ENCODE measurements at regions not wholly inside any gene's neighbourhood (a gene's known extent, or its start where the extent isn't known, plus 50 kb on each side); places are given as distances from the start of the nearest gene placed in this dataset.

- POLR2A ChIA-PET: no interaction called here
- Histone ChIP-seq H3K27ac (ENCODE audit: insufficient read depth, low read depth, low read length) (no peak overlapping the region), H3K4me1 (ENCODE audit: control insufficient read depth, extremely low read depth, insufficient read depth, low read length) (peaks cover 8% of the 10 kb centered on the region), H3K27me3 (ENCODE audit: control insufficient read depth in 2 of 2, insufficient read depth in 2 of 2, low read length in 2 of 2) (peaks cover 3 to 9% of the 10 kb centered on the region in 2 experiments), H3K36me3 (ENCODE audit: control insufficient read depth in 2 of 2, extremely low read depth in 1 of 2, insufficient read depth in 2 of 2, low read length in 2 of 2) (no peaks in the 10 kb centered on the region), H3K9me1 (replicated peaks; ENCODE audit: control insufficient read depth, extremely low read depth, insufficient read depth, low read length) (no peaks in the 10 kb centered on the region), H3K9ac (replicated peaks; ENCODE audit: extremely low read depth, insufficient read depth, low read length) (no peak overlapping the region), H3K4me2 (ENCODE audit: insufficient read depth, low read length) (no peak overlapping the region), H2AFZ (ENCODE audit: low read depth, low read length) (no peak overlapping the region), H3K79me2 (ENCODE audit: control insufficient read depth, insufficient read depth, low read length) (no peaks in the 10 kb centered on the region), H3K9me3 (replicated peaks; ENCODE audit: control insufficient read depth, insufficient read depth, low read length) (no peaks in the 10 kb centered on the region), H4K20me1 (replicated peaks; ENCODE audit: control insufficient read depth, extremely low read depth, insufficient read depth, low read length) (no peaks in the 10 kb centered on the region), H3K4me3 (replicated peaks in 1 of 3; ENCODE audit: insufficient read depth in 1 of 3, low read depth in 1 of 3, low read length in 3 of 3) (no peak overlapping the region)
- CTCF ChIA-PET: interaction anchor here (0.7 to 2.3 kb wide), 4 partner anchors 10 to 232 kb away, joined by 3 to 21 read pairs (median 4); no protein-coding TSS in a partner anchor
- intact Hi-C loops (cut with micrococcal nuclease): no loop called here
- no TSS peak for BruUV-seq (replicated peaks)
- TF ChIP-seq GATA2 (IDR thresholded peaks at IDR 0.05; ENCODE audit: insufficient read depth, insufficient read length, low read depth, low read length) (no peak), EZH2 (IDR thresholded peaks at IDR 0.05; ENCODE audit: borderline replicate concordance, low read depth, low read length, severe bottlenecking) (peak; percentile 53)
- dilution Hi-C loops (cut with MboI; ENCODE audit: extremely low pct_ligation_motif_present, low sequenced_read_pairs): loop anchor here (25.0 kb wide), 1 partner anchor 261 kb away; no protein-coding TSS in a partner anchor
- FAIRE-seq: no peak
- DNase-seq (ENCODE audit: low read depth, low spot score): no peak
Observed at GRCh38 chr14:100673085-100673806, 53.4 kb upstream of the DLK1 start.

DNA sequence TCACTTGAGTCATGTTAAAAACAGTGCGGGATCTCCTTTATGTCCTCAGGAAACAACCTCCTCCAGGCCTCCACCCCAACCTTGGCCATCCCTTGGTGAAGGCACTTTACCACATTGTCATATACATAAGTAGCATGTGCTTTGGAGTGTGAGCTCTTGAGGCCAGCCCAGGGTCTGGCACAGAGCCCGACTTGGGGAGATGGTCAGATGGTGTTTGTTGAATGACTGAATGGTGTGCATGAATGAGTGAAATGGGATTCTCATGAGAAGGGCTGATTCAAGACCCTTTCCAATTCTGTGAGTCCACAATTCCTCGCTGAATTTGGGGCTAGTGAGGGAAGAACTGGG is 52.9 kb upstream of the DLK1 start:
- BruUV-seq (replicated peaks): no TSS peak
- no peak overlapping the region for H3K27ac ChIP-seq (ENCODE audit: insufficient read depth, low read depth, low read length)
- H3K4me2 ChIP-seq (ENCODE audit: insufficient read depth, low read length): no peak overlapping the region
- no peak overlapping the region for H2AFZ ChIP-seq (ENCODE audit: low read depth, low read length)
- H3K9me3 ChIP-seq (replicated peaks; ENCODE audit: control insufficient read depth, insufficient read depth, low read length): no peaks in the 10 kb centered on the region
- no peaks in the 10 kb centered on the region for H4K20me1 ChIP-seq (replicated peaks; ENCODE audit: control insufficient read depth, extremely low read depth, insufficient read depth, low read length)
- H3K36me3 ChIP-seq (ENCODE audit: control insufficient read depth in 2 of 2, extremely low read depth in 1 of 2, insufficient read depth in 2 of 2, low read length in 2 of 2): no peaks in the 10 kb centered on the region
- H3K27me3 ChIP-seq (ENCODE audit: control insufficient read depth in 2 of 2, insufficient read depth in 2 of 2, low read length in 2 of 2): peaks cover 3 to 9% of the 10 kb centered on the region in 2 experiments
- CTCF ChIA-PET: interaction anchor here (0.7 to 2.3 kb wide), 3 partner anchors 11 to 232 kb away, joined by 3 to 21 read pairs (median 4); no protein-coding TSS in a partner anchor
- peaks cover 8% of the 10 kb centered on the region for H3K4me1 ChIP-seq (ENCODE audit: control insufficient read depth, extremely low read depth, insufficient read depth, low read length)
- POLR2A ChIA-PET: no interaction called here
- FAIRE-seq (no peak), DNase-seq (ENCODE audit: low read depth, low spot score) (no peak)
- intact Hi-C loops (cut with micrococcal nuclease) (no loop called here), dilution Hi-C loops (cut with MboI; ENCODE audit: extremely low pct_ligation_motif_present, low sequenced_read_pairs) (loop anchor here (25.0 kb wide), 1 partner anchor 261 kb away; no protein-coding TSS in a partner anchor)
- H3K79me2 ChIP-seq (ENCODE audit: control insufficient read depth, insufficient read depth, low read length): no peaks in the 10 kb centered on the region
- H3K9me1 ChIP-seq (replicated peaks; ENCODE audit: control insufficient read depth, extremely low read depth, insufficient read depth, low read length): no peaks in the 10 kb centered on the region
- H3K9ac ChIP-seq (replicated peaks; ENCODE audit: extremely low read depth, insufficient read depth, low read length): no peak overlapping the region
- TF ChIP-seq FOS (IDR thresholded peaks at IDR 0.05; ENCODE audit: borderline replicate concordance, insufficient read depth, low read length): no peak
- TF ChIP-seq, protein P1, sequence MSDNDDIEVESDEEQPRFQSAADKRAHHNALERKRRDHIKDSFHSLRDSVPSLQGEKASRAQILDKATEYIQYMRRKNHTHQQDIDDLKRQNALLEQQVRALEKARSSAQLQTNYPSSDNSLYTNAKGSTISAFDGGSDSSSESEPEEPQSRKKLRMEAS (IDR thresholded peaks at IDR 0.05; ENCODE audit: insufficient read depth, insufficient read length): no peak
- no peak for TF ChIP-seq POLR2A (IDR thresholded peaks at IDR 0.05; ENCODE audit: low read depth, low read length)
- TF ChIP-seq POLR2AphosphoS5 (IDR thresholded peaks at IDR 0.05; ENCODE audit: insufficient read depth, low read depth, low read length): no peak
- no peak for TF ChIP-seq CTCF (IDR thresholded peaks at IDR 0.05; ENCODE audit: extremely low read depth in 1 of 2, insufficient read depth in 1 of 2, low read depth in 1 of 2, low read length in 2 of 2)
- no peak for TF ChIP-seq EZH2 (IDR thresholded peaks at IDR 0.05; ENCODE audit: borderline replicate concordance, low read depth, low read length, severe bottlenecking)
- no peak for TF ChIP-seq GATA2 (IDR thresholded peaks at IDR 0.05; ENCODE audit: insufficient read depth, insufficient read length, low read depth, low read length)
- no peak for TF ChIP-seq JUN (IDR thresholded peaks at IDR 0.05; ENCODE audit: borderline replicate concordance, insufficient read depth, insufficient read length, low read depth)
- no peak for TF ChIP-seq MYC (IDR thresholded peaks at IDR 0.05; ENCODE audit: low read depth, low read length)
- no peak overlapping the region for H3K4me3 ChIP-seq (replicated peaks in 1 of 3; ENCODE audit: insufficient read depth in 1 of 3, low read depth in 1 of 3, low read length in 3 of 3)
